HEK293 (cell line): ENCODE measurements at regions not wholly inside any gene's neighbourhood (a gene's known extent, or its start where the extent isn't known, plus 50 kb on each side); places are given as distances from the start of the nearest gene placed in this dataset.

ENCODE experiments used
- CTCF ChIA-PET: fragments of 350-600 bp; formaldehyde crosslinking; extraction: SDS; loops from one replicate; lab custom pipeline; 2021; ENCODE audit warnings: antibody characterized with exemption; lab: Yijun Ruan, JAX
- POLR2A ChIA-PET: fragments of 300-600 bp; formaldehyde crosslinking; extraction: SDS; loops from one replicate; lab custom pipeline; 2020; ENCODE audit warnings: antibody characterized with exemption, inconsistent platforms; lab: Yijun Ruan, JAX
- H3K27ac ChIP-seq: fragments of 200-500 bp; sonication (Bioruptor generic); 2 replicates; pipeline ENCODE4 v1.5.1; 2014; ENCODE audit warnings: low read depth, low read length, control low read depth, inconsistent platforms; ENCODE audit errors: extremely low read depth
- H3K36me3 ChIP-seq, 2 experiments: fragments of 200-500 bp in 1 of 2; sonication (Bioruptor generic) in 1 of 2; 1 replicate in 1 of 2; 2 replicates in 1 of 2; pipeline ENCODE4 v1.5.1; 2014 to 2017; ENCODE audit warnings: inconsistent platforms in 2 of 2, low read length in 2 of 2; ENCODE audit not compliant: control insufficient read depth in 2 of 2, insufficient read depth in 1 of 2
- H3K4me1 ChIP-seq: fragments of 200-500 bp; sonication (Bioruptor generic); 2 replicates; pipeline ENCODE4 v1.5.1; 2014; ENCODE audit warnings: mild to moderate bottlenecking, low read length, inconsistent platforms; ENCODE audit not compliant: control insufficient read depth, insufficient read depth
- H3K4me3 ChIP-seq: 2 replicates; pipeline ENCODE4 v1.5.1; 2011; ENCODE audit warnings: low read depth, mild to moderate bottlenecking, control low read depth, low read length, moderate library complexity
- H3K9me3 ChIP-seq: fragments of 200-500 bp; sonication (Bioruptor generic); 2 replicates; pipeline ENCODE4 v1.5.1; 2014; ENCODE audit warnings: low read depth, low read length, inconsistent platforms; ENCODE audit not compliant: control insufficient read depth, insufficient read depth
- HOXD13 ChIP-seq: sonication (generic); formaldehyde crosslinking; IDR thresholded peaks from 2 replicates; pipeline ENCODE4 v1.8.0; 2022; ENCODE audit warnings: missing genetic modification reagents, borderline replicate concordance
- REPIN1 ChIP-seq: fragments of 450-650 bp; formaldehyde crosslinking; IDR thresholded peaks from 2 replicates; pipeline ENCODE4 v1.5.1; 2017; ENCODE audit warnings: missing biosample characterization, missing genetic modification characterization, low read depth
- SCRT2 ChIP-seq: fragments of 450-650 bp; formaldehyde crosslinking; IDR thresholded peaks from 2 replicates; pipeline ENCODE4 v1.5.1; 2016; ENCODE audit warnings: missing biosample characterization, missing genetic modification characterization
- SP7 ChIP-seq: fragments of 450-650 bp; formaldehyde crosslinking; IDR thresholded peaks from 2 replicates; pipeline ENCODE4 v1.5.1; 2016; ENCODE audit warnings: missing biosample characterization, missing genetic modification characterization
- WT1 ChIP-seq: fragments of 450-650 bp; formaldehyde crosslinking; IDR thresholded peaks from 2 replicates; pipeline ENCODE4 v1.5.1; 2016; ENCODE audit warnings: missing biosample characterization, missing genetic modification characterization
- ZBTB20 ChIP-seq: fragments of 450-650 bp; formaldehyde crosslinking; IDR thresholded peaks from 2 replicates; pipeline ENCODE4 v1.5.1; 2016; ENCODE audit warnings: missing biosample characterization, missing genetic modification characterization
- ZBTB21 ChIP-seq: fragments of 450-650 bp; formaldehyde crosslinking; IDR thresholded peaks from 2 replicates; pipeline ENCODE4 v1.5.1; 2017; ENCODE audit warnings: missing biosample characterization, missing genetic modification characterization
- ZFHX2 ChIP-seq: fragments of 450-650 bp; formaldehyde crosslinking; conservative IDR thresholded peaks from 2 replicates; pipeline ENCODE4 v1.5.1; 2016; ENCODE audit warnings: missing biosample characterization, missing genetic modification characterization
- ZNF146 ChIP-seq: fragments of 450-650 bp; formaldehyde crosslinking; IDR thresholded peaks from 2 replicates; pipeline ENCODE4 v1.5.1; 2016; ENCODE audit warnings: missing biosample characterization, missing genetic modification characterization
- ZNF248 ChIP-seq: fragments of 450-650 bp; formaldehyde crosslinking; IDR thresholded peaks from 2 replicates; pipeline ENCODE4 v1.5.1; 2017; ENCODE audit warnings: missing biosample characterization, missing genetic modification characterization
- ZNF302 ChIP-seq: fragments of 450-650 bp; formaldehyde crosslinking; IDR thresholded peaks from 2 replicates; pipeline ENCODE4 v1.5.1; 2016; ENCODE audit warnings: missing biosample characterization, missing genetic modification characterization, low read depth
- ZNF335 ChIP-seq: fragments of 450-650 bp; formaldehyde crosslinking; conservative IDR thresholded peaks from 2 replicates; pipeline ENCODE4 v1.5.1; 2016; ENCODE audit warnings: missing biosample characterization, missing genetic modification characterization
- ZNF548 ChIP-seq: fragments of 450-650 bp; formaldehyde crosslinking; IDR thresholded peaks from 2 replicates; pipeline ENCODE4 v1.5.1; 2016; ENCODE audit warnings: missing biosample characterization, missing genetic modification characterization
- ZNF549 ChIP-seq: fragments of 450-650 bp; IDR thresholded peaks from 2 replicates; pipeline ENCODE4 v1.5.1; 2018; ENCODE audit warnings: missing biosample characterization, missing genetic modification characterization, mild to moderate bottlenecking, inconsistent platforms, moderate library complexity
- ZNF621 ChIP-seq: fragments of 450-650 bp; formaldehyde crosslinking; IDR thresholded peaks from 2 replicates; pipeline ENCODE4 v1.5.1; 2017; ENCODE audit warnings: missing biosample characterization, missing genetic modification characterization
- TF ChIP-seq, protein P1 (sequence below): fragments of 450-650 bp; formaldehyde crosslinking; IDR thresholded peaks from 2 replicates; pipeline ENCODE4 v1.5.1; 2016; ENCODE audit warnings: missing biosample characterization, missing genetic modification characterization
- TF ChIP-seq, protein P2 (sequence below): fragments of 450-650 bp; formaldehyde crosslinking; IDR thresholded peaks from 2 replicates; pipeline ENCODE4 v1.5.1; 2017; ENCODE audit warnings: missing biosample characterization, missing genetic modification characterization
- TF ChIP-seq, protein P3 (sequence below): fragments of 450-650 bp; formaldehyde crosslinking; IDR thresholded peaks from 2 replicates; pipeline ENCODE4 v1.5.1; 2016; ENCODE audit warnings: missing biosample characterization, missing genetic modification characterization
- TF ChIP-seq, protein P4 (sequence below): fragments of 450-650 bp; formaldehyde crosslinking; IDR thresholded peaks from 2 replicates; pipeline ENCODE4 v1.5.1; 2016; ENCODE audit warnings: missing biosample characterization, missing genetic modification characterization, low read depth
- TF ChIP-seq, protein P5 (sequence below): fragments of 450-650 bp; formaldehyde crosslinking; conservative IDR thresholded peaks from 2 replicates; pipeline ENCODE4 v1.5.1; 2016; ENCODE audit warnings: low read depth, missing biosample characterization, missing genetic modification characterization
- TF ChIP-seq, protein P6 (sequence below): fragments of 450-650 bp; formaldehyde crosslinking; IDR thresholded peaks from 2 replicates; pipeline ENCODE4 v1.5.1; 2017; ENCODE audit warnings: missing biosample characterization, mild to moderate bottlenecking, missing genetic modification characterization, moderate library complexity

DNA sequence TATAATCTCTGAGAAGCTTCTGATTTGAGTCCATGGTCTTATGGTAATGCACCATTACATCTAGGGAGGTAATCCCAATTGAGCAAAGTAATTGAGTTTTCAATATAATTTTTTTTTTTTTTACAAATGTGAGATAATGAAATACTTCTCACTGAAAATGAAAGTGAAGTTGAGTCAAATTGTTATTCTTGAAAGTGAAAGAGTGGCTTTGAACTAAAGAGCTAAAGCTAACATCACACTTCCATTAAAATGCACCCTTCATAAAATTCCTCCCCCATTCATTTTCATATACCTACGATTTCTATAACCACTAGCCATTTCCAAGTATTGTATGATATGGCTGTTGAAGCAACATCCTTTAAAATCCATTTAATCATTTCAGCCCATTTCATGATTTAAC lies 149.1 kb upstream of the IMPG1 start:
- ChIA-PET CTCF (interaction anchor here (0.6 kb wide), 1 partner anchor 261 kb away, joined by 3 read pairs; no protein-coding TSS in a partner anchor), POLR2A (no interaction called here)
- no peaks in the 10 kb centered on the region for H3K36me3 ChIP-seq
- H3K9me3 ChIP-seq = no peaks in the 10 kb centered on the region
- H3K27ac ChIP-seq = no peak overlapping the region
- TF ChIP-seq HOXD13 (CRISPR knock-in tag) (no peak), ZNF548 (tag by site-specific recombination) (no peak), SCRT2 (tag by site-specific recombination) (no peak), ZBTB21 (tag by site-specific recombination) (no peak), REPIN1 (tag by site-specific recombination) (no peak), WT1 (no peak)
- TF ChIP-seq, protein P1, sequence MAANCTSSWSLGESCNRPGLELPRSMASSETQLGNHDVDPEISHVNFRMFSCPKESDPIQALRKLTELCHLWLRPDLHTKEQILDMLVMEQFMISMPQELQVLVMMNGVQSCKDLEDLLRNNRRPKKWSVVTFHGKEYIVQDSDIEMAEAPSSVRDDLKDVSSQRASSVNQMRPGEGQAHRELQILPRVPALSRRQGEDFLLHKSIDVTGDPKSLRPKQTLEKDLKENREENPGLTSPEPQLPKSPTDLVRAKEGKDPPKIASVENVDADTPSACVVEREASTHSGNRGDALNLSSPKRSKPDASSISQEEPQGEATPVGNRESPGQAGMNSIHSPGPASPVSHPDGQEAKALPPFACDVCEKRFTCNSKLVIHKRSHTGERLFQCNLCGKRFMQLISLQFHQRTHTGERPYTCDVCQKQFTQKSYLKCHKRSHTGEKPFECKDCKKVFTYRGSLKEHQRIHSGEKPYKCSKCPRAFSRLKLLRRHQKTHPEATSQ = no peak
- TF ChIP-seq, protein P2, sequence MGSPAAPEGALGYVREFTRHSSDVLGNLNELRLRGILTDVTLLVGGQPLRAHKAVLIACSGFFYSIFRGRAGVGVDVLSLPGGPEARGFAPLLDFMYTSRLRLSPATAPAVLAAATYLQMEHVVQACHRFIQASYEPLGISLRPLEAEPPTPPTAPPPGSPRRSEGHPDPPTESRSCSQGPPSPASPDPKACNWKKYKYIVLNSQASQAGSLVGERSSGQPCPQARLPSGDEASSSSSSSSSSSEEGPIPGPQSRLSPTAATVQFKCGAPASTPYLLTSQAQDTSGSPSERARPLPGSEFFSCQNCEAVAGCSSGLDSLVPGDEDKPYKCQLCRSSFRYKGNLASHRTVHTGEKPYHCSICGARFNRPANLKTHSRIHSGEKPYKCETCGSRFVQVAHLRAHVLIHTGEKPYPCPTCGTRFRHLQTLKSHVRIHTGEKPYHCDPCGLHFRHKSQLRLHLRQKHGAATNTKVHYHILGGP (tag by site-specific recombination) = no peak
- TF ChIP-seq, protein P3, sequence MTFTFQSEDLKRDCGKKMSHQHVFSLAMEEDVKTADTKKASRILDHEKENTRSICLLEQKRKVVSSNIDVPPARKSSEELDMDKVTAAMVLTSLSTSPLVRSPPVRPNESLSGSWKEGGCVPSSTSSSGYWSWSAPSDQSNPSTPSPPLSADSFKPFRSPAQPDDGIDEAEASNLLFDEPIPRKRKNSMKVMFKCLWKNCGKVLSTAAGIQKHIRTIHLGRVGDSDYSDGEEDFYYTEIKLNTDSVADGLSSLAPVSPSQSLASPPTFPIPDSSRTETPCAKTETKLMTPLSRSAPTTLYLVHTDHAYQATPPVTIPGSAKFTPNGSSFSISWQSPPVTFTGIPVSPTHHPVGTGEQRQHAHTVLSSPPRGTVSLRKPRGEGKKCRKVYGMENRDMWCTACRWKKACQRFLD (tag by site-specific recombination) = no peak
- TF ChIP-seq, all 188 proteins: peak for 0
- H3K4me3 ChIP-seq = no peak overlapping the region
- no peaks in the 10 kb centered on the region for H3K4me1 ChIP-seq

DNA sequence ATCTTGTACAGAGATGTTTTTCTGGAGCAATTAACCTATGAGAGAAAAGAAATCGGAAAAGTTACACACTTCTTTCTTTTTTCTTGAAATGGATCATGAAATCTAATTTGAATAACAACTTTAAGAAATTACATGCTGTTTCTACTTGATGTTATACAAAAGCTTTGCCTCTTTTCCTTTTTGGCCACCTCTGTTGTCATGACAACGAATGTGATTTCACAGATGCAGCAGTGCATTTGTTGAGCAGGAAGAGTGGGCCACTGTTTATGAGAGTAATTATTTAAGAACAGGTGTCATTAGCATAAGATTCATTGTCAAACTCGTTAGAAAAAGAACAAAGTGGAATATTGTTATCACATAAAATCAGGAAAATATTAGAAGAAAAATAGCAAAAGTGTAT lies 148.3 kb upstream of the IMPG1 start:
- Histone ChIP-seq H3K27ac (no peak overlapping the region), H3K4me1 (no peaks in the 10 kb centered on the region), H3K9me3 (no peaks in the 10 kb centered on the region), H3K36me3 (no peaks in the 10 kb centered on the region), H3K4me3 (no peak overlapping the region)
- CTCF ChIA-PET = interaction anchor here (1.0 kb wide), 1 partner anchor 11 kb away, joined by 3 read pairs; no protein-coding TSS in a partner anchor
- TF ChIP-seq ZNF248 (tag by site-specific recombination) = no peak
- TF ChIP-seq ZNF146 (tag by site-specific recombination) = no peak
- no peak for TF ChIP-seq ZNF549 (tag by site-specific recombination)
- TF ChIP-seq ZNF621 (tag by site-specific recombination) = no peak
- no peak for TF ChIP-seq ZFHX2 (tag by site-specific recombination)
- POLR2A ChIA-PET = no interaction called here

DNA sequence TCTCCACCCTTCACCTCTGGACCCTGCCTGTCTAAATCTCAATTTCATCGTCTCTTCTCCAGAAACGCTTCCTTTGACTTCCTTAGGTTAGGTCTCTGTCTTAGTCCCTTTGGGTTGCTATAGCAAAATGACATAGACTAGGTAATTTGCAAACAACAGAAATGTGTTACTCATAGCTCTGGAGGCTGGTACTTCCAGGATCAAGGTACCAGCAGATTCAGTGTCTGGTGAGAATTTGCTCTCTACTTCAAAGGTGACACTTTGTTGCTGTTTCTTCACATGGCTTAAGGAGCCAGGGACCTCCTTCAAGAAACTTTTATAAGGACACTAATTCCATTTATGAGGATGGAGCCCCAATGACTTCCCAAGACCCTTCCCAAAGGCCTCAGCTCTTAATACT lies 145.1 kb upstream of the IMPG1 start:
- no peak overlapping the region for H3K27ac ChIP-seq
- H3K4me1 ChIP-seq = no peaks in the 10 kb centered on the region
- H3K9me3 ChIP-seq = no peaks in the 10 kb centered on the region
- POLR2A ChIA-PET = no interaction called here
- CTCF ChIA-PET = interaction anchor here (0.6 to 1.7 kb wide), 2 partner anchors 324 to 325 kb away, joined by 3 to 4 read pairs; no protein-coding TSS in a partner anchor
- H3K4me3 ChIP-seq = no peak overlapping the region
- no peaks in the 10 kb centered on the region for H3K36me3 ChIP-seq
- TF ChIP-seq, protein P4, sequence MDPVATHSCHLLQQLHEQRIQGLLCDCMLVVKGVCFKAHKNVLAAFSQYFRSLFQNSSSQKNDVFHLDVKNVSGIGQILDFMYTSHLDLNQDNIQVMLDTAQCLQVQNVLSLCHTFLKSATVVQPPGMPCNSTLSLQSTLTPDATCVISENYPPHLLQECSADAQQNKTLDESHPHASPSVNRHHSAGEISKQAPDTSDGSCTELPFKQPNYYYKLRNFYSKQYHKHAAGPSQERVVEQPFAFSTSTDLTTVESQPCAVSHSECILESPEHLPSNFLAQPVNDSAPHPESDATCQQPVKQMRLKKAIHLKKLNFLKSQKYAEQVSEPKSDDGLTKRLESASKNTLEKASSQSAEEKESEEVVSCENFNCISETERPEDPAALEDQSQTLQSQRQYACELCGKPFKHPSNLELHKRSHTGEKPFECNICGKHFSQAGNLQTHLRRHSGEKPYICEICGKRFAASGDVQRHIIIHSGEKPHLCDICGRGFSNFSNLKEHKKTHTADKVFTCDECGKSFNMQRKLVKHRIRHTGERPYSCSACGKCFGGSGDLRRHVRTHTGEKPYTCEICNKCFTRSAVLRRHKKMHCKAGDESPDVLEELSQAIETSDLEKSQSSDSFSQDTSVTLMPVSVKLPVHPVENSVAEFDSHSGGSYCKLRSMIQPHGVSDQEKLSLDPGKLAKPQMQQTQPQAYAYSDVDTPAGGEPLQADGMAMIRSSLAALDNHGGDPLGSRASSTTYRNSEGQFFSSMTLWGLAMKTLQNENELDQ (tag by site-specific recombination) = no peak
- TF ChIP-seq ZNF335 (tag by site-specific recombination) (no peak), SP7 (tag by site-specific recombination) (no peak), ZNF302 (tag by site-specific recombination) (no peak), ZBTB20 (tag by site-specific recombination) (no peak), ZNF146 (tag by site-specific recombination) (no peak)
- TF ChIP-seq, protein P5, sequence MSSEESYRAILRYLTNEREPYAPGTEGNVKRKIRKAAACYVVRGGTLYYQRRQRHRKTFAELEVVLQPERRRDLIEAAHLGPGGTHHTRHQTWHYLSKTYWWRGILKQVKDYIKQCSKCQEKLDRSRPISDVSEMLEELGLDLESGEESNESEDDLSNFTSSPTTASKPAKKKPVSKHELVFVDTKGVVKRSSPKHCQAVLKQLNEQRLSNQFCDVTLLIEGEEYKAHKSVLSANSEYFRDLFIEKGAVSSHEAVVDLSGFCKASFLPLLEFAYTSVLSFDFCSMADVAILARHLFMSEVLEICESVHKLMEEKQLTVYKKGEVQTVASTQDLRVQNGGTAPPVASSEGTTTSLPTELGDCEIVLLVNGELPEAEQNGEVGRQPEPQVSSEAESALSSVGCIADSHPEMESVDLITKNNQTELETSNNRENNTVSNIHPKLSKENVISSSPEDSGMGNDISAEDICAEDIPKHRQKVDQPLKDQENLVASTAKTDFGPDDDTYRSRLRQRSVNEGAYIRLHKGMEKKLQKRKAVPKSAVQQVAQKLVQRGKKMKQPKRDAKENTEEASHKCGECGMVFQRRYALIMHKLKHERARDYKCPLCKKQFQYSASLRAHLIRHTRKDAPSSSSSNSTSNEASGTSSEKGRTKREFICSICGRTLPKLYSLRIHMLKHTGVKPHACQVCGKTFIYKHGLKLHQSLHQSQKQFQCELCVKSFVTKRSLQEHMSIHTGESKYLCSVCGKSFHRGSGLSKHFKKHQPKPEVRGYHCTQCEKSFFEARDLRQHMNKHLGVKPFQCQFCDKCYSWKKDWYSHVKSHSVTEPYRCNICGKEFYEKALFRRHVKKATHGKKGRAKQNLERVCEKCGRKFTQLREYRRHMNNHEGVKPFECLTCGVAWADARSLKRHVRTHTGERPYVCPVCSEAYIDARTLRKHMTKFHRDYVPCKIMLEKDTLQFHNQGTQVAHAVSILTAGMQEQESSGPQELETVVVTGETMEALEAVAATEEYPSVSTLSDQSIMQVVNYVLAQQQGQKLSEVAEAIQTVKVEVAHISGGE (tag by site-specific recombination) = no peak
- TF ChIP-seq, protein P6, sequence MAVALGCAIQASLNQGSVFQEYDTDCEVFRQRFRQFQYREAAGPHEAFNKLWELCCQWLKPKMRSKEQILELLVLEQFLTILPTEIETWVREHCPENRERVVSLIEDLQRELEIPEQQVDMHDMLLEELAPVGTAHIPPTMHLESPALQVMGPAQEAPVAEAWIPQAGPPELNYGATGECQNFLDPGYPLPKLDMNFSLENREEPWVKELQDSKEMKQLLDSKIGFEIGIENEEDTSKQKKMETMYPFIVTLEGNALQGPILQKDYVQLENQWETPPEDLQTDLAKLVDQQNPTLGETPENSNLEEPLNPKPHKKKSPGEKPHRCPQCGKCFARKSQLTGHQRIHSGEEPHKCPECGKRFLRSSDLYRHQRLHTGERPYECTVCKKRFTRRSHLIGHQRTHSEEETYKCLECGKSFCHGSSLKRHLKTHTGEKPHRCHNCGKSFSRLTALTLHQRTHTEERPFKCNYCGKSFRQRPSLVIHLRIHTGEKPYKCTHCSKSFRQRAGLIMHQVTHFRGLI (tag by site-specific recombination) = no peak
